C4-2B (cell line): ENCODE measurements at regions not wholly inside any gene's neighbourhood (a gene's known extent, or its start where the extent isn't known, plus 50 kb on each side); places are given as distances from the start of the nearest gene placed in this dataset.

Experiments used
- CTCF ChIP-seq: fragments of 450-650 bp; conservative IDR thresholded peaks from 2 replicates; pipeline ENCODE4 v1.5.1; 2017; ENCODE audit warnings: mild to moderate bottlenecking
- ZFX ChIP-seq: fragments of 450-650 bp; IDR thresholded peaks from 2 replicates; pipeline ENCODE4 v1.6.1; 2017

- TF ChIP-seq CTCF, result no peak
- TF ChIP-seq ZFX, result no peak
These were observed 367.2 kb downstream of the HTR1B start for GRCh38 chr6:77095936-77096627.
